Left ventricle myocardium inferior (tissue), 1 donor: ENCODE measurements at regions not wholly inside any gene's neighbourhood (a gene's known extent, or its start where the extent isn't known, plus 50 kb on each side); places are given as distances from the start of the nearest gene placed in this dataset.
"Not testable (repeated sequence)": the region's sequence is repeated elsewhere in the genome, so short reads cannot be mapped to it uniquely, and the experiment has no call there.

ENCODE experiments used
- DNase-seq: peaks from one replicate; pipeline ENCODE4 v3.0.0-alpha.2; 2020
- H3K27ac ChIP-seq: fragments of 200-600 bp; replicated peaks from 2 replicates; pipeline ENCODE4 v1.8.0; 2021
- H3K27me3 ChIP-seq: fragments of 200-600 bp; 2 replicates; pipeline ENCODE4 v1.8.0; 2021; ENCODE audit warnings: low read depth
- H3K36me3 ChIP-seq: fragments of 200-600 bp; 2 replicates; pipeline ENCODE4 v1.8.0; 2021
- H3K4me1 ChIP-seq: fragments of 200-600 bp; 2 replicates; pipeline ENCODE4 v1.8.0; 2021
- H3K4me3 ChIP-seq: fragments of 200-600 bp; 2 replicates; pipeline ENCODE4 v1.8.0; 2021; ENCODE audit warnings: mild to moderate bottlenecking, moderate library complexity
- H3K9me3 ChIP-seq: fragments of 200-600 bp; replicated peaks from 2 replicates; pipeline ENCODE4 v1.8.0; 2021
- intact Hi-C: fragments of 100-400 bp; cut with micrococcal nuclease; formaldehyde crosslinking; loops from one replicate; pipeline ENCODE4 v1.11.0; 2022
- donor health status: DM: no; HTN: yes; CAD: no; lungs with severe emphysema.

GRCh38 chr2:111367871-111368270 is 247.2 kb downstream of the BCL2L11 start:
- DNase-seq, H3K9me3 ChIP-seq, H3K4me1 ChIP-seq, intact Hi-C loops, H3K27ac ChIP-seq, H3K36me3 ChIP-seq, H3K4me3 ChIP-seq, H3K27me3 ChIP-seq: not testable (repeated sequence)

DNA sequence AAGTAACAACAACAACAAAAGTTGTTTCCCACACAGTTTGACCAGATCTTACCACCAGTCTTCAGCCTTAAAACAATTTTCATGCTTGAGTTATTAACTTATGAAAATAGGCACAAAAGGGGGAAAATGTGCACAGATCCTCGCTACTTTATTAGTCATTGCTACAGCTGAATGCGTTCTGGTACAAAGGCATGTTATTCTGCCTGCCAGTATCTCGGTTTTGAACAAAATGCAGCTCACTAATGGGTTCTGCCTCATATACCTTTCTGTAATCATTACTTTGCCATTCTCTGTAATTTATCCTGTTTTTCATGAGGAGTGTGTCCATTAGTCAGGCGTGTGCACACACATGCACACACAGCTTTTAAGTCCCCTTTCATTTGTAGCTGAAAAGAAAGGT is 247.6 kb downstream of the BCL2L11 start:
- H3K4me3 ChIP-seq, H3K27ac ChIP-seq, DNase-seq, H3K4me1 ChIP-seq, H3K36me3 ChIP-seq, H3K27me3 ChIP-seq, intact Hi-C loops, H3K9me3 ChIP-seq: not testable (repeated sequence)

DNA sequence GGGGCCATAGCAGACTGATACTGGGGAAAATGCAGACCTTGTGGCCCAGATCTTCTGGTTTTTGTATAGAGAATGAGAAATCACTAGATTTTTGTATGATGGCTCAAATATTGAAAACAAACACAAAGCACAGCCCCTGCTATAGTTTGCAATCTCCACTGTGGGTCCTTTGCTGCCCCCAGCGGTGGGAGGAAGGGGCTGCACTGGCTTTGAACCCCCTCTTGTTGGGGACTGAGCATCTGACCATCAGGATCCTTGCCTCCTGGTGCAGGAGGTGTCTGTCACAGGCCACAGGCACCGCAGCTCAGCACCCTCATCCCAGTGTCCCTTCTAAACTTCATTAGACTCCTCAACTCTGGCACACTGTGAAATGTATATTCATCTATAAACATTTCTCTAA is 252.3 kb downstream of the BCL2L11 start:
- H3K36me3 ChIP-seq, H3K27me3 ChIP-seq, intact Hi-C loops: not testable (repeated sequence)

GRCh38 chr2:111373989-111374388 is 253.3 kb downstream of the BCL2L11 start:
- DNase-seq, H3K36me3 ChIP-seq, H3K4me1 ChIP-seq, intact Hi-C loops, H3K27me3 ChIP-seq, H3K4me3 ChIP-seq, H3K9me3 ChIP-seq, H3K27ac ChIP-seq: not testable (repeated sequence)

More for the DNA sequence above, 252.3 kb downstream of the BCL2L11 start:
- not testable (repeated sequence) for H3K4me3 ChIP-seq, H3K4me1 ChIP-seq, H3K27ac ChIP-seq, H3K9me3 ChIP-seq, DNase-seq

DNA sequence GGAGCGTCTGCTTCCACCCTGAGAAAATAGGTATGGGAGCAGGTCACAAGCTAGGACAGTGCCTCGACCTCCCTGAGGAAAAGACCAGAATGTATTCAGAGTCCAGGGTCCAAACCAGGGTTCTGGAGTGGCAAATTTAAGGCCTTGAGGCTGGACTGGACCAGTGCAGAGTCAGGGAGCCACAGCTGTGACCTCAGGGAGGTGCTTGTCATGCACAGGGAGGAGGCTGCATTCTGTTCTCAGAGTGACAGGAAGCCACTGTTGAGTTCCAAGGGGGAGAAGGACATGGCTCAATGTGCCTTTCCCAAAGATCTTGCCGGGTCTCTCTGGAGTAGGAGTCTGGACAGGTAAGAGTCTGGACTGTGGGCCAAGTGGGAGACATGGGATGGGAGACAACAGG is 254.0 kb downstream of the BCL2L11 start:
- H3K4me1 ChIP-seq, intact Hi-C loops, H3K9me3 ChIP-seq, H3K36me3 ChIP-seq, H3K27ac ChIP-seq, H3K4me3 ChIP-seq, H3K27me3 ChIP-seq, DNase-seq: not testable (repeated sequence)

GRCh38 chr2:111375320-111375883 is 254.7 kb downstream of the BCL2L11 start:
- H3K4me1 ChIP-seq, H3K36me3 ChIP-seq, H3K9me3 ChIP-seq, intact Hi-C loops, H3K27me3 ChIP-seq, H3K27ac ChIP-seq, DNase-seq, H3K4me3 ChIP-seq: not testable (repeated sequence)

GRCh38 chr2:111376272-111376970 is 255.7 kb downstream of the BCL2L11 start:
- H3K27ac ChIP-seq, intact Hi-C loops, H3K27me3 ChIP-seq, DNase-seq, H3K4me3 ChIP-seq, H3K4me1 ChIP-seq, H3K36me3 ChIP-seq, H3K9me3 ChIP-seq: not testable (repeated sequence)

- H3K4me3 ChIP-seq, H3K36me3 ChIP-seq, H3K27ac ChIP-seq, intact Hi-C loops, H3K27me3 ChIP-seq, DNase-seq, H3K9me3 ChIP-seq, H3K4me1 ChIP-seq: not testable (repeated sequence)
Observed at GRCh38 chr2:111376971-111377352, 256.2 kb downstream of the BCL2L11 start.

DNA sequence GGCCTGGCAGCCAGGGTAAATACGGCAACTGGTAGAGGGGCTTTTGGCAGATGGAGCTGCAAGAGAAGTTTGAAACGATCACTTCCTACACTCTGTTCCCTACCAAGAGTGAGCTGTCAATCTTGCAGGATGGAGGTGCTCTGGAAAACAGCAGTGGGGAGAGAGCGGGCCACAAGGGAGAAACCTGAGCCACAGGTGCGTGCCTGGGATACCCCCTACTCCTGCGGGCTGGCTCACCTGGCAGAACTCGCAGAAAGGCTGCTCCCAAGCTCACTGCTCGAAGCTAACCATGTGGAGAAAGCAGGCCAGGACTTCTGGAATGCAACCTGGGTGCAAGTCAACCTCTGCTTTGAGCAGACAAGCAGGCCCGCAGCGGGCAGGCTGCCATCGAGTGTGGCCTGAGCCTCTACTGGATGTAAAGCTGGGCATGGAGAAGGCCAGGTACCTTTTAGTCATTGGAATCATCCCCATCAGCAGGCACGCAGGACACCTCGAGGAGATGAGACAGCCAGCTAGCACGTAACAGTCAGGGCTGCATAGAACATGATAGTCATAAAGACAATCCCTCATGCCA is 256.8 kb downstream of the BCL2L11 start:
- H3K36me3 ChIP-seq, H3K27ac ChIP-seq, H3K4me3 ChIP-seq, H3K4me1 ChIP-seq, H3K27me3 ChIP-seq, H3K9me3 ChIP-seq, DNase-seq, intact Hi-C loops: not testable (repeated sequence)

- H3K36me3 ChIP-seq, H3K27ac ChIP-seq, H3K4me3 ChIP-seq, H3K9me3 ChIP-seq, H3K4me1 ChIP-seq, DNase-seq, intact Hi-C loops, H3K27me3 ChIP-seq: not testable (repeated sequence)
Observed at GRCh38 chr2:111378348-111378747, 257.6 kb downstream of the BCL2L11 start.

GRCh38 chr2:111380733-111381439 is 260.2 kb downstream of the BCL2L11 start:
- intact Hi-C loops = not testable (repeated sequence)

GRCh38 chr2:111381530-111382306 is 261.0 kb downstream of the BCL2L11 start:
- H3K4me3 ChIP-seq, H3K9me3 ChIP-seq, DNase-seq, H3K27me3 ChIP-seq, H3K36me3 ChIP-seq, H3K27ac ChIP-seq, H3K4me1 ChIP-seq, intact Hi-C loops: not testable (repeated sequence)

More at GRCh38 chr2:111380733-111381439, 260.2 kb downstream of the BCL2L11 start:
- H3K4me3 ChIP-seq, H3K36me3 ChIP-seq, H3K9me3 ChIP-seq, H3K27ac ChIP-seq, H3K4me1 ChIP-seq, H3K27me3 ChIP-seq, DNase-seq: not testable (repeated sequence)

- H3K4me1 ChIP-seq, H3K4me3 ChIP-seq, H3K36me3 ChIP-seq, H3K27me3 ChIP-seq, intact Hi-C loops, H3K9me3 ChIP-seq, DNase-seq, H3K27ac ChIP-seq: not testable (repeated sequence)
Observed at GRCh38 chr2:111382507-111382906, 261.8 kb downstream of the BCL2L11 start.
